Activated gamma-delta T cell (primary cell): ENCODE measurements at regions not wholly inside any gene's neighbourhood (a gene's known extent, or its start where the extent isn't known, plus 50 kb on each side); places are given as distances from the start of the nearest gene placed in this dataset.

Source experiments
- DNase-seq: peaks from one replicate; lab custom pipeline; 2025; lab: John Stamatoyannopoulos, UW

DNA sequence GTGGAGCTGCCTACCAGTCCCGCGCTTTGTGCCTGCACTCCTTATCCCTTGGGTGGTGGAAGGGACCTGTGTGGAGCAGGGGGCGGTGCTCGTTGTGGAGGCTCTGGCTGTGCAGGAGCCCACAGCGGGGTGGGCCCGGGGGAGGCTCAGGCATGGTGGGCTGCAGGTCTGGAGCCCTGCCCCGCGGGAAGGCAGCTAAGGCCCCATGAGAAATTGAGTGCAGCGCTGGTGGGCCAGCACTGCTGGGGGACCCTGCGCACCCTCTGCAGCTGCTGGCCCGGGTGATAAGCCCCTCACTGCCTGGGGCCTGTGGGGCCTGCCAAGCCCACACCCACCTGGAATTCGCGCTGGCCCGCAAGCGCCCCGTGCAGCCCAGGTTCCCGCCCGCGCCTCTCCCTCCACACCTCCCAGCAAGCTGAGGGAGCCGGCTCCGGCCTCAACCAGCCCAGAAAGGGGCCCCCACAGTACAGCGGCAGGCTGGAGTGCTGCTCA lies 859.6 kb upstream of the KCND2 start:
- peak; percentile 6 for DNase-seq

DNA sequence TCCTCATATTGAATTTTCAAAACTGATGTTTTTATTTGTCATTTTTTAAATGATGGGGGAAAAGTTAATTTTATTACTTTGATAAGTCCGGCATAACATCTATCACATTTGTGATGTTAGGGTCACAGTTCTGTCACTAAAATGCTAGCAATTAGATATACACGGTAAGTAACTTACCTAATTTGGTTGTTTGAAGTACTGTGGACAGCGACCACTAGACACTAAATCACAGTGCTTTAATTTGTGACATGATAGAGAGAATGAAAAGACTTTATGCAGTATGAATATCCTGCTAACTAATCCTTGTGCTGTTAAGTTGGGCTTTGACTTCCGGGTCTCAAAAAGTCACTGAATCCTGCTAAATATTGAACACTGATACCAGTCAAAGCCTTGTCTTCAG lies 857.3 kb upstream of the KCND2 start:
- DNase-seq = no peak

DNA sequence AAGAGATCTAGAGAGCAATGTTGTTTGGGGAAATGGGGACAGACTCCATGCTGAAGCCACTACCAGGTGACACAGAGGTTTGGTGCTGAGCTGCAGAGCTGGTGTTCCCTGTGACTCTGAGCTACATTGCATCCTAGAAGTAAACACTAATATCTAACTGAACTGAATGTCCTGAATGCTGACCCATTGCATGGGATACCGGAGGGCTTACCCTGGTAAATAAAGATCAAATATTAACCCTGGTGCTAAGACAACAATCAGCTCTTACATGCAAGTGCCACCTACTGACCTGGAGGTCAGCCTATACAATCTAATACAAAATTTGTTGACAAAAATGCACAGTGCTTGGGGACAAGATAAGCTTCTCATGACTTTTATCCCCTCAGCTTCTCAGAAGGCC lies 851.3 kb upstream of the KCND2 start:
- DNase-seq = no peak

GRCh38 chr7:119436882-119437281 lies 836.1 kb upstream of the KCND2 start:
- DNase-seq = no peak

DNA sequence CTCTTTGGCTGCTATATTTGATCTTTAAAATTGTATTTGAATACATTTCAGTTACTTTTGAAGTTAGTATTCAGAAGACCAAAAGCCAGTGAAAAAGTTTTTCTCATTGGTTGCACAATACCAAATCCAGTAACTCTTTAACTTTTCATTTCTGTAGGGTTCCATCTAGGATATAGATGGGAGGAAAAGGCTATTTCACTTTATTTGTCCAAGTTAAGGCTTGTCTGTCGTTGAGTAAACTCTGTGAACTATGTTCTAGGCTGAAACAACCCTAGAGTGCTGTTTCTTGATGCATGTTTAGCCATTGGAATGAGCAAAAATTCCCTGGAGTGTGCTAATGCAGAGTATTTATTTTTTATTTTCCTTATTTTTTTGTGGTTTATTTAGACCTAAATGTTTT lies 834.7 kb upstream of the KCND2 start:
- no peak for DNase-seq

DNA sequence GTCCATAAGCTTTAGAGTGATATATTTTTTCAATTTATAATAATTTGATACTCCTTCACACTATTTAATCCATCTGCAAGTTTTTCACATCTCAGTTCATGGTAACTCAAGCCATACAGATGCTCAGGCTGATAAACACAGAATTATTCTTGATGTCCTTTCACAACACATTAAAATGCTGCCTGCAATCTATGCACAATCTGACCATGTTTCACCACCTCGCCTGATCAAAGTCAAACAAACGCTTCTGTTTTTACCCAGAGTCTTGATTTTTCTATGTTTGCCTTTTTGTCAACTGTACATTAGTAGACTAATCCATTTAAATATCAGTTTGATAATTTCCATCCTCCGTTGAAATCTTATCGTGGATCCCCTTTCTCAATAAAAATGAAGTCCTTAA lies 833.8 kb upstream of the KCND2 start:
- DNase-seq = no peak

DNA sequence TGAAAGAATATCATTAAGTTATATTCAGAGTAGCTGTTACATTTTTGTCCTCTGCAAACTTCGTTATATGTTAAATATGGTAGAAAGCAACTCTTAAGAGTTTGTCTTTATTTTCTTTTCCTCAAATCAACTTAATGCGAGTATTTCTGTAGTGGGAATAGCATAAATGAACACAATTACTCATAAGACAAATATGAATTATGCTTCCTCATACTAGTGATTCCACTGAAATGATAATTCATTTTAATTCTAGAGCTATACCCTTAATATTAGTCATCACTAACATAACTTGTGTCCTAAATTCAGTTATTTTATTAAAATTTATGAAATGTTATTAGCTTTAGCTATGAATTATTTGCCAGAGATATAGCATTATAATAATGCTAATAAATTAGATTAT lies 820.6 kb upstream of the KCND2 start:
- DNase-seq = no peak

DNA sequence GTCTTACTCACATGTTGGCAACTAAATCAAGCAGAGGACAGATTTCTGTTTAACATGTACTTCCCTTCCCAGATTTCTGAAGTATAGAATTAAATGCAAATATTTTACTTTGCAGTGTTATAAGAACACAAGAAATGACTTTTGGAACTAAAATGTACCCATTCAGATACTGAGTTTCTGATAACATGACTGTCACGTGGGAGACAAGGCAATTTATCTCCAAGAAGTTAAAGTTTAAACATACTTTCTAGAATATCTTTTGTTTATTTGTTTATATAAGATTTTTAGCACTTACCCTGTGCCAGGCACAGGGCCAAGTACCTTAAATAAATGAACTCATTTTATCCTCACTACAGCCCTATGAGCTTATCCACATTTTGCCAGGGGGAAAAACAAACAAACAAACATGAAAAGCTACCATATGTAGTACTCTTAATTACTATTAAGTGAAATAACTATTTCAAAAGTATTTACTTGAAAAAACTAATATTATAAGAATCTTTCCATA lies 807.1 kb upstream of the KCND2 start:
- DNase-seq = no peak

- DNase-seq = no peak
Observed at GRCh38 chr7:119472408-119473038, 800.5 kb upstream of the KCND2 start.

- DNase-seq = no peak
Observed at GRCh38 chr7:119482209-119482608, 790.8 kb upstream of the KCND2 start.

GRCh38 chr7:119482671-119483070 lies 790.3 kb upstream of the KCND2 start:
- DNase-seq = no peak

GRCh38 chr7:119483364-119483763 lies 789.6 kb upstream of the KCND2 start:
- DNase-seq = no peak

GRCh38 chr7:119514326-119514725 lies 758.6 kb upstream of the KCND2 start:
- DNase-seq = no peak

GRCh38 chr7:119515214-119515613 lies 757.8 kb upstream of the KCND2 start:
- DNase-seq = no peak

GRCh38 chr7:119515962-119516361 lies 757.0 kb upstream of the KCND2 start:
- DNase-seq = no peak

DNA sequence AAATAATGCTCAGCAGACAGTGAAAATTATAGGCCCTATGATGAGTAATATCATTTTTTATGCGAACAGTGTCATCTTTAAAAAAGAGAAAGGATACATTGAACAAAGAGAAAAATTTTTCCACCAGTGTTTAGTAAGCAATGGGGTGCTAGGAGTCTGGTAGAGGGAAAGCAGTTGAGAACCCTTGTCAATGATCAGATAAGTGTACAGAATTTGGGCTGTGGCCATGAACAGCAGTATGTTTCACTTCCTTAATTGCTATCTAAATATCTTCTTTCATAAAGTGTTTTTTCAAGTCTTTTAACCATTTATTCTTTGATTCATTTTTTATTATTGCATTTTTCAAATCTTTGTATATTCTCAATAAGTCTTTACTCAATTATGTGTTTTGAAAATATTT lies 750.7 kb upstream of the KCND2 start:
- DNase-seq = no peak

DNA sequence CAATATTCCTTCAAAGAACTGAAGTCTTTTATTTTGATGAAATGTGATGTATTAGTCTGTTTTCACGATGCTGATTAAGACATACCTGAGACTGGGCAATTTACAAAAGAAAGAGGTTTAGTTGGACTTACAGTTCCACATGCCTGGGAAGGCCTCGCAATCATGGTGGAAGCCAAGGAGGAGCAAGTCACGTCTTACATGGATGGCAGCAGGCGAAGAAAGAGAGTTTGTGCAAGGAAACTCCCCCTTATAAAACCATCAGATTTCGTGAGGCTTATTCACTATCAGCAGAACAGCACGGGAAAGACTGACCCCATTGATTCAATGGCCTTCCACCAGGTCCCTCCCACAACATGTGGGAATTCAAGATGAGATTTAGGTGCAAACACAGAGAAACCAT lies 750.3 kb upstream of the KCND2 start:
- no peak for DNase-seq

GRCh38 chr7:119545118-119545517 lies 727.9 kb upstream of the KCND2 start:
- no peak for DNase-seq

DNA sequence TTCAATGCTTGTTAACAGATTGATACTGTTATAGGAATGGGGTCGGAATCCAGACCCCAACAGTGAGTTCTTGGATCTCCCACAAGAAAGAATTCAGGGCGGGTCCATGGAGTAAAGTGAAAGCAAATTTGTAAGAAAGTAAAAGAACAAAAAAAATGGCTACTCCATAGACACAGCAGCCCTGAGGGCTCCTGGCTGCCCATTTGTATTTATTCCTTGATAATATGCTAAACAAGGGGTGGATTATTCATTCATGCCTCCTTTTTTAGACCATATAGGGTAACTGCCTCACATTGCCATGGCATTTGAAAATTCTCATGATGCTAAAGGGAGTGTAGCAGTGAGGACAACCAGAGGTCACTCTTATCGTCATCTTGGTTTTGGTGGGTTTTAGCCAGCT lies 717.2 kb upstream of the KCND2 start:
- no peak for DNase-seq

DNA sequence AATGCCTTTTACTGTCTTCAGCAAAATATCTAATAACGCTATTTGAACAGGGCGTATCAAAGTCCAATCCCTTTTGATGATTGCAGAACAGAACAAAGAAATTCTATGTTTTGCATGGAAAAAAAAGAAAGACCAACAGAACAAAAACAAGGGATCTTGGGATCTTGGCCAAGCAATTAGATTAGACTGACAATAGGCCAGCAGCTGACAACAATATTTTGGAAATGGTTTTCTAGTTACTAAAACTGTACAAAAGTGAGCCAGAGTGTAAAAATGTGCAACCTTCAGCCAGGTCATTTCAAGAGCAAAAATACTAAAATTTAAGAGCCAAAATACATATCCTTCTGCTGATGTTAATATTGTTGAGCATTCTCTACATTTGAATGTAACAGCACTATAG lies 716.5 kb upstream of the KCND2 start:
- no peak for DNase-seq

DNA sequence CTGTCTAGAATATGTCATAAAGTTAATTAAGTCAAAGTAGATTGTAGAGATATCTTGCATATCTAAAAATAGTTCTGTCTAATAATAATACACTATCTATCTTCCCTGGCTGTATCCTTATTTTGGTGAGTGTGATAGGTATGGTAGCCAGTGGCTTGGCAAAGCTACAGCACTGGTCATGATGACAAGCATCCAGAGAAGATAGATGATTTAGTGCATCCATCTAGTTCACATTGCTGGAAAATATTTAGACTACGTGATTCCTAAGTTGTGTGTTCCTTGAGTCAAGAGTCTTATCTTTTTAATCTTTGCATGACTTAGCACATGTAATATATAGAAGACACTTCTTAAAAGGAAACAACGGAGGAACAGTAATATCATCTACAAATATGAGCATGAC lies 711.2 kb upstream of the KCND2 start:
- DNase-seq = no peak

GRCh38 chr7:119562839-119563238 lies 710.1 kb upstream of the KCND2 start:
- DNase-seq = no peak

DNA sequence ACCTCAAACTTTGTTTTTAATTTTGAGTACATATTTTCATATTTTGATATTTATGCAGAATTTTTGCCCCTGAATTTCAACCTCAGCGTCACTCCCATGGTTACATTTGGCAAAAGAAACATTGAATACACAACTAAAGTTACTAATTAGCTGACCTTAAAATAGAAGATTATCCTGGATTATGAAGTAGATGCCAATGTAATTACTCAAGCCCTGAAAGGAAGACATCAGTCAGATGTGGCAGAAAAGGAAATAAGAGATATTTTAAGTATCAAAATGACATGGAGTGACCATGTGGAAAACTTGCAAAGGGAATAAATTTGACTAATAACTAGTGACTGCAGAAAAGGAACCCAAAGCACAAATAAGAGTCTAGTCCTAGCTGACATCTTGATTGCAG lies 701.3 kb upstream of the KCND2 start:
- DNase-seq = no peak

GRCh38 chr7:119572132-119572531 lies 700.8 kb upstream of the KCND2 start:
- DNase-seq = no peak
